GM19025 (cell line): ENCODE measurements at regions not wholly inside any gene's neighbourhood (a gene's known extent, or its start where the extent isn't known, plus 50 kb on each side); places are given as distances from the start of the nearest gene placed in this dataset.

ENCODE experiments used
- ATAC-seq: cut with Tn5 transposase; IDR thresholded peaks from one replicate; pipeline ENCODE4 v1.9.1; 2021; ENCODE audit warnings: mild to moderate bottlenecking, low read depth, moderate library complexity; ENCODE audit not compliant: unreplicated experiment

DNA sequence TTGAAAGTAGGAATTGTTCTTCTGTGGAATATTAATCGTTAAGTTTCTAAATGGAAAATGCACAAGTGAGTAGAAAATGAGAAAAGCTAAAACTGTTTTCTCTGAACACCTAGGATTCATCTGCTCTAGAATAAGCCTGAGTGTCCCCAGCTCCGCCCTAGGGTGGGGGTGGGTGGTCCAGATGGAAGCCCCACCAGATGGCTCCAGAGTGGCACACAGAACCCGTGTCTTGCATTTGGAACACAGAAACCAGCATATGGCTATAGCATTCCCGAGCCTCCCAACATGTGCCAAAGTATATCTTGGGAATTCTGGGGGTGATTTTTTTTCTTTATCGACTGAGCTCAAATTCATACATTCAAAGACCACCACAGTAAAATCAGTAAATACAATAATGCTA is 517.7 kb upstream of the PSMD7 start:
- ATAC-seq = no peak

DNA sequence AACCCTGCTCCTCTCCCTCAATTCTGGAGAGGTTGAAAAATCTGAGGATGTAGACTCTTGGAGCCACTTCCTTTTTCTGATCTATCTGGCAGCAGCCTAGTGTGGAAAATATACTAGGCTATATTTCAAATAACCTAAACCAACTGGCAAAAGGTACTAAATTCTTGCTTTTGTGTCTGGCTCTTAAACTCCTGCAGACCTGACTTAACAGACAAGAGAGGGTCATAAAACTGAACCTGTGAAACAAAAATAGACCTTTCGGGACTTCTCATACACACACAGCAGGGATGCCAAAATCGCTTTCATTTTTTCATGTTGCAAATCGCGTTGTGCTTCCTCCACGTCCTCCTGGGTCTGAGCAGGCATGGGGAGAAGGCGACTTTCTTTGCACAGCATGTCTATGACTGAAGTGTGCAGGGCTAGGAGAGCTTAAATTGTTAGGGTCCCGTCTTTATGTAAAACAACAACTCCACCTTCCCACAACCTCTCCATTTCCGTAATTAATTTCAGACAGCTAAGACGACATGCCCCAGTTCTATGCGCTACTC is 520.7 kb upstream of the PSMD7 start:
- no peak for ATAC-seq

- ATAC-seq = no peak
Measured at GRCh38 chr16:73771196-73772064, 525.2 kb upstream of the PSMD7 start.

DNA sequence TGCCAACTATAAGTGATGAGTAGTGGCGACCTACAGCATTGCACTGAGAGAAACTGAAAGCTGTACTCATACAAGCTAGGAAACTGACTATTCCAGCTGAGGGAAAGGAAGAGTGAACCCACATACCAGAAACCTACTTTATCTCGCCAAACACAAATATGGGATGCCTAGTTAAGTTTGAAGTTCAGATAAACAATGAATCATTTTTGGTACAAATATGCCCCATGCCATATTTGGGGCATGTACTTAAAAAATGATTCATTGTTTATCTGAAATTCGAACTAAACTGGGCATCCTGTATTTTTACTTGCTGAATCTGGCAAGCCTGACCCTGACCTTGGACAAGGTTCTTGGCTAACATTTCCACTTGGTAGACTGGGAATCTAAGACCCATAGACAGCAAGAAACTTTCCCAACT is 527.8 kb upstream of the PSMD7 start:
- no peak for ATAC-seq

DNA sequence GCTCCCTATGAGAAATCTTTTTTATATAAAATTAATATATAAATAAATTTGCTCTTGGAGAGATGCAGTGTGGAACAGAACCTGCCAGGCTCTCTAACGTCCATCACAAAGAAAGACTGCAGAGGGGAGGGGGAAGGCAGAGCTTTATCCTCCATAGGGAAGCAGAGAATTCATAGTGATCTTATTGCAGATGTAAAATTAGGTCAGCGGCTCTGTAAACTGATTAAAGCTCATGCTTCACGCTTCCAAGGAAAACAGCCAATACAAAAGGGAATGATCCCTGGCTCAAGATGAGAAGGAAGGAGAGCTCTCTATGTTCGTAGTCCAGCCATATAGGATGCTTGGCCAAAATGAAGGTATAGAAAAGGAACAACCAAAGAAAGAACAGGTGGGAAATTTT is 532.3 kb upstream of the PSMD7 start:
- ATAC-seq = no peak

DNA sequence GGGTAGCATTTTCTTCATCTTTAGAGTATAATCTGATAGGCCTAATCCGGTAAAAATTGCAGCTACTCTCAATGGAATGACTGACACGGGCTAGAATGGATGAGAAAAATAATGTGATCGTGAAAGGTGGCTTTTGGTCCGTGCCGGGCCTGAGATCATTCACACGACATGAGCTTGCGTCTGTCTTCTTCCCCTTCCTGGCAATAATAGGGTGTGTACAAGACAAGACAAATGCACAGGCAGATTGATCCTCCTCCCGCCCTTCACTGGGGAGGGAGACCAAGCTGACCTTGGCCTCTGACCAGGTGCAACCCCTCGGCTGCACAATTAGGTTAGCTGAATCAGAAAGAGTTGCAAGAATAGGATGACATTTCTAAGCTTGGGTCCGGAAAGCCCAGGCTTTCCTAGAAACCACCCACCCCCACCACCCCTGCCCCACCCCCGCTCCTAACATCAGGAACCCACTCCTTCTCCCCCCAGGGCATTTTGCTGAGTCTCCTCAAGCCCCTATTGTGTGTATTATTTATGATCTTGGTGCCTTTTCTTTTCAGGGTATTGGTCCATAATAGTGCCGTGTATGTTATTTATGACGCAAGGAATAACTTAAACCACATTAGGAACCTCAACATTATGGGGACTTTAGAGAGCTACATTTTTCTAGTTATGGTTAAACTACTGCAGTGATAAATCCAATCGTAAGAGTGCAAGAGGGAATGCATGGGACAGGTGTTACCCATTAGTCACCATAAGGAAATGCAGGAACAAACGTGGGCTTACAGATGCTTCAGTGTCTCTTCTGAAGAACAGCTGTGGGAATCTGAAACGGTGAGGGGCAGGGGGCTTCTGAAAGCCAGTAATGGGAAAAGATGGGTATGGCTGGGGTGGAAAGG is 540.1 kb upstream of the PSMD7 start:
- no peak for ATAC-seq

DNA sequence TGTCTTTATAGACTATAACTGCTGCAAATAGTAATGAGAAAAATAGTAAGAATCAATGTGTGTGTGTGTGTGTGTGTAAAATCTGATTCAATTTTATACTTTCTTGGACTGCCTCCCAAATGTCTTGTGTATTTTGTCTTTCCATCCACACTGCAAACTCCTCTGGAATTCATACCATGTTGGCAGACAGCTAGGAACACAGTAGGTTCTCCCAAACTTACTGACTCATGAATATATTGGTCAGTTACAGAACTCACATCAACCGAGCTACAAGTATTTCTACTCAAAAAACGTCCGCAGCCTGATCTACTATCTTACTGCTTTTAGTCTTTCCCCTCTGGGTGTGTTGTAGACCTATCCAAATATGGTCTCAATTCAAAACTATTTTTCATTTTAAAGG is 542.7 kb upstream of the PSMD7 start:
- no peak for ATAC-seq

- ATAC-seq = no peak
Measured at GRCh38 chr16:73750639-73751038, 546.0 kb upstream of the PSMD7 start.

DNA sequence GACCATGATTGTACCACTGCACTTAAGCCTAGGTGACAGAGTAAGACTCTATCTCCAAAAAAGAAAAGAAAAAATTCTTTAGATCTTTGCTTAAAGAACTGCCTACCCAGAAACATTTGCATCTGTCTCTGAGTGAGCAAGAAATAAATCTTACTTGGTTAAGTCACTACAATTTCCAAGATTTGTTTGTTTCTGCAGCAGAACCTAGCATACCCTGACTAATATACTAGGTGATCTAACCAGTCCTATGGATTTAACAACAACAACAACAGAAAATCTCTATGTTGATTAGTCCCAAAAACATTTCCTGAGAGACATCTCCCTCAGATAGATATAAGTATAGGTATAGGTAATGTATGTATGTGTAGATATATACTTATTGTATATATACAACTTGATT is 549.3 kb upstream of the PSMD7 start:
- ATAC-seq = no peak

DNA sequence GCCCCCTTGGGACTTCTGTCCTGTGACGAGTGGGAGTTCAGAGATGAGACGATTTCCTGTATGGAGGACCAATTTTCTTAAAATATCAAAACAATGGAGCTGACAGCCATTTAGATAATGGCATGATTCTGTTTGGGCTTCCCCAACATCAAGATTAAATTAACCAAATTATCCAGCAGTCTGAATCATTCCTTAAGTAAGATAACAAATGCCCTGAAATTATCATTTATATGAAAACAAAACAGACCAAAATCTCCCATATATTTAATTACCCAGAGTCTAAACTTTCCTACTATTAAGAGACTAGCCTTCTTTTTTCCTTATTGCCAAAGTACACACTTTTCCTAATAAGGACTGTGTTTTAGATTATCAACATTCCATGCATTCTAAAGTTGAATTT is 550.1 kb upstream of the PSMD7 start:
- no peak for ATAC-seq

- ATAC-seq = no peak
Measured at GRCh38 chr16:73743665-73744496, 552.7 kb upstream of the PSMD7 start.

GRCh38 chr16:73739049-73739769 is 557.4 kb upstream of the PSMD7 start:
- ATAC-seq = no peak

- no peak for ATAC-seq
Measured at GRCh38 chr16:73738266-73738665, 558.3 kb upstream of the PSMD7 start.

DNA sequence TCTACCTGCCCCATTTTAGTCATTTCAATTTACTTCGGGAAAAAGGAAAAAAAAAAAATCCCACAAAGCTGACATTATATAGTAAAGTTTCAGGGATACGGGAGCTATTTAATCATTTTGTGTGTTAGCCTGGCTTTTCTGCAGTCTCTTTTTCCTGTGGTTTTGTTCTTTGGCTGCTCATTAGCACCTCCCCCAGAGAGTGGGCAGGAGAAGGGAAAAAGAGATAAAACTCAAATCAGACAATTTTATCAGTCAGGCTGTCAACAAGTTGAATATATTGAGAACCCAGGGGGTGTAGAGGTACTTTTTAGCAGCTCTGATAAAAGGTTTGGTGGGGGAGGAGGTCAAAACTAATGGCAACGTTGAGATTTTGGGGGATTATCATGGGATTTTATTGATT is 559.0 kb upstream of the PSMD7 start:
- no peak for ATAC-seq

- ATAC-seq = no peak
Measured at GRCh38 chr16:73735954-73736353, 560.7 kb upstream of the PSMD7 start.

DNA sequence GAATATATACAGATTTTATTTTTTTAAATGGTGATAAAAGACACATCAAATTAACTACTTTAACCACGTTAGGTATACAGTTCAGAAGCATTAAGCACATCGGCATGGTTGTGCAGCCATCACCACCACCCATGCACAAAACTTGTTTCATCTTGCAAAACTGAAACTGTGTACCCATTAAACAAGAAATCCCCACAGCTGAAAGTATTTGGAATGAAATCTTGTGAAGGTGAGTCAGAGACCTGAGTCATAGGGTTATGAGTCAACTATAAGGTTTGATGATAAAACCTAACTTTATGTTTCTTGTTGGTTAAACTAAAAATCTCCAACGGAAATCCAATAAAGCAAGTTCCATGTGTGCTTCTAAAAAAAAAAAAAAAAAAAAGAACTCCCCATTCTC is 561.6 kb upstream of the PSMD7 start:
- ATAC-seq = no peak

DNA sequence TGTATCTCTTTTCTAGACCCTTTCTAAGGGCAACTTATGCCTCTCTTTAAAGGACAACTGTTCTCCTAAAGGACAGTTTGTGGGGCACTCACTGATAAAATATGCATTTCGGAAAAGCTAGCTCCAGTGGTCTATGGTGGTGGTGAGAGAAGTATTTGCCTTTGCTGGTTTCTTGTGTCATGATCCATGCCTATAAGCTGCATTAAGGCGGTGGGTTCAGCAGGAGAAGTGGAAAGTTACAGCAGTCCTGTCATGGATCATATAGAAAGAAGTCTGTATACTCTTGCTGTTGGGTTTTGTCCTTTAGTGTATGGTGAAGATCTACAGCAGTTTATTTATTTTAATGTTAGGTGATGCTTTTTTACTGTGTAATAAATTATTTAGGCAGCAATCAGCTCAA is 563.9 kb upstream of the PSMD7 start:
- ATAC-seq = no peak

DNA sequence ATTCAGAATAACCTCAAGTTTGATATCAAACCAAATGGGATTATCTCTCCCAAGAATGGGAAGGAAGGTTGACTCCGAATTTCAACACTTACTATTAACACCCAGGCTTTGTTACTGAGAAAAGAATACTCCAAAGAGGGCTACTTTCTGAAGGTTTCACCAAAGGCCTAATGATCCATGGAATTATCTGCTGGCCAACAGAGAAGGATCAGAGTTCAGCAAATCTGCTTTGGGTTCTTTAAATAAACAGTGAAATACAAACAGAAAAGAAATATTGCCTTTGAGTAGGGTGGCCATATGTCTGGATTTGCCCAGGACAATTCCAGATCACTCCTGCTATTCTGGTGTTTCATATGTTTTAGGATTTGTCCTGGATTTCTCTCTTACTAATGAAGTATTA is 564.5 kb upstream of the PSMD7 start:
- ATAC-seq = no peak

DNA sequence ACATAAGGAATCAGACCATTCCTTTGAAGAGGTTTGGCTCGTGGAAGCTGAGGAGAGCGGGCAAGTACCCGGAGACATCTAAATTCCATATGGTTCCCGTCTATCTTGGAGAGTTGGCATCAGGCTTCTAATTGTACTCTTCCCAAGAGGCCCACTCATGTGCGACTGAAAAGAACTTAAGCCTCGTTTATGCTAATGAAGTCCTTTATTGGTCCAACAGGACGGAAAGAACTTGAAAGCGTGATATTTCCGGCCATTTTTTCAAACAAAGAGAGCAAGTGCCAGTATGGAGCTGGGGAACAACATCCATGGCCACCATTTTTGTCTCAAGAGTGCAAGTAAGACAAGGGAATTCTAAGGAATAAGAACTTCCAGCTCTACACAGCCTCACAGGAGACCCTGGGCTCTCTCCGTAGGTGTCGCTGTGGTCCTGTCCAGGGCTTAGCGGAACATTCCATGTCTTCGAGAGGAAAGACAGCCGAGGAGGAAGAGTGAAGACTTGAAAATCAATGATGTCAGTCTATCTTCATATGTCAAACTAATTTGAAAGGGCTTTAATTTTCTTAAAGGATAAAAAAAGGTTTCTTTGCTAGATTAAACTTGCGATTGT is 566.0 kb upstream of the PSMD7 start:
- no peak for ATAC-seq
